Activated T-cell treated with anti-CD3 and anti-CD28 coated beads for 48 hours (primary cell): ENCODE measurements at regions not wholly inside any gene's neighbourhood (a gene's known extent, or its start where the extent isn't known, plus 50 kb on each side); places are given as distances from the start of the nearest gene placed in this dataset.

Source experiments
- DNase-seq: peaks from one replicate; pipeline ENCODE4 v3.0.0-alpha.2; 2020; ENCODE audit warnings: low read depth

GRCh38 chr6:44531442-44532015 lies 144.0 kb downstream of the CDC5L start:
- no peak for DNase-seq

DNA sequence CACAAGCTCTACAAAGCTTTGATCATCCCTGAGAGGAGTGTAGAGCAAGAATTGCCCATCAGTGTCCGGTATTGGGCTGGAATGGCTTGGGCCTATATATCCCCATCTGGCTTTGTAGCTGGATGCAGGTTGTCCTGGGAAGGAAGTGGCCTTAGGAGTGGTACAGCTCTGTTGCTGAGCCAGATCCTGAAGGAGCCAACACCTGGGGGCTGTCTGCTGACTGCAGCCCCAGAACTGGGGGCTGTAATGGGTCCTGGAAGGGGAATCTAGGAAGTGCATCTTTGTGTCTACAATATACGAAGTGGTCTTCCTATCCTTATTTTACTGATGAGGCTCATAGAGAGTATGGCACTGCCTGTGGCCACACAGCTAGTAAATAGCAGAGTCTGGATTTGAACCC lies 145.9 kb downstream of the CDC5L start:
- DNase-seq = no peak

- no peak for DNase-seq
Measured at GRCh38 chr6:44534291-44534690, 146.8 kb downstream of the CDC5L start.

- no peak for DNase-seq
Measured at GRCh38 chr6:44535446-44535845, 147.9 kb downstream of the CDC5L start.

GRCh38 chr6:44535967-44536366 lies 148.5 kb downstream of the CDC5L start:
- no peak for DNase-seq

- no peak for DNase-seq
Measured at GRCh38 chr6:44537306-44538049, 150.0 kb downstream of the CDC5L start.

GRCh38 chr6:44538131-44538806 lies 150.8 kb downstream of the CDC5L start:
- DNase-seq = no peak

- no peak for DNase-seq
Measured at GRCh38 chr6:44538807-44539201, 151.3 kb downstream of the CDC5L start.

- DNase-seq = no peak
Measured at GRCh38 chr6:44539701-44540355, 152.3 kb downstream of the CDC5L start.

DNA sequence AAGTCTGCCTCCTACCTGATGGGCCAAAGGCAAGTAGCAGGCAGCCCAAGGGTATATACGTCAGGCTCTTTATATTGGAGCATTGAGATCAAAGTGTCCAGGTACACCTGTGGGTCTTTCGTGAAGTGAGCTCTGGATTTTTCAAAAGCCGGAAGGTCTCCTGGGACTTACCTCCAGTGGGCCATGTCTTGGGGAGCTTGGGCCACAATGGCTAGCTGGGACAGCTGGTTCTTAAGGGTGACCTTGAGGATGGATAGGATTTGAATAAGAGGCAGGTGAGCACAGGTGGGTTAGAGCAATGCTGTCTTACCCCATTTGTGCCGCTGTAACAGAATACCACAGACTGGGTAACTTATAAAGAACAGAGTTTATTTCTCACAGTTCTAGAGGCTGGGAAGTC lies 153.4 kb downstream of the CDC5L start:
- no peak for DNase-seq

- DNase-seq = no peak
Measured at GRCh38 chr6:44542401-44543116, 155.1 kb downstream of the CDC5L start.

GRCh38 chr6:44543664-44544063 lies 156.2 kb downstream of the CDC5L start:
- DNase-seq = no peak

GRCh38 chr6:44545224-44545623 lies 157.7 kb downstream of the CDC5L start:
- no peak for DNase-seq

DNA sequence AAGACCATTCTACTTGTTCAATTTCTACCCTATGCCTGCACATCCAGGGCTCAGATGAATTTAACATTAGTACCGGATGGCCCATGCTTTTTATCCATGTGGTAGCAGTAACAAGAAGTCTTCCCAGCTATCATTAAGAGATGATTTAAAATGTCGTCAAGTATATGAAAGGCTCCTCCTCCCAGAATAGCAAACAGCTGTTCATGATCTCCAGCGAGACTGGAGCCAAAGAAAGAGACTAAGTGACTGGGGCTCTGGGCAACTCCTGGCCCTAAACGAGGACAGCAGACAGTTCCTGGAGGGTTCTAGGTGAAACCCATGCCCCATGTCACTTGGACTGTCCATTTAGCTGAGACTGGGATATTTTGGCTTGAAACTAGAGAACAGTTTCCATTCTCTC lies 160.8 kb downstream of the CDC5L start:
- no peak for DNase-seq

DNA sequence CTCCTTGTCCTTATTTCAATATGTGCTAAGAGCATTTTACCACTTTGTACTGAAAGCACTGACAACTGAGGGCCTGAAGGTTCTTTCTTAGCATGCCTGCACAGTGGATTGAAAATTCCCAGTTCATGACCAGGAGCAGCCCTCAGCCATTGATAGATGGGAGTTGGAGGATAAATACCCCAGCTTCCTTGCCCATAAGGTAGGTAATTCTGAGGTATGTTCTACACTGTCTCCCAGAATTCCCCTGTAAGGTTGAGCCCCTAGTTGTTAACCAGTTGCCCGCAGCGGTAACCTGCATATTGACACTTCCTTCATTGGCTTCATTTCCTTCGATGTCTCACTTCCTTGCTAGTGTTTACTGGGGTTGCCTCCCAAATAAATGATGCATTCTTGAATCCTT lies 162.0 kb downstream of the CDC5L start:
- no peak for DNase-seq

GRCh38 chr6:44554194-44554593 lies 166.7 kb downstream of the CDC5L start:
- no peak for DNase-seq

DNA sequence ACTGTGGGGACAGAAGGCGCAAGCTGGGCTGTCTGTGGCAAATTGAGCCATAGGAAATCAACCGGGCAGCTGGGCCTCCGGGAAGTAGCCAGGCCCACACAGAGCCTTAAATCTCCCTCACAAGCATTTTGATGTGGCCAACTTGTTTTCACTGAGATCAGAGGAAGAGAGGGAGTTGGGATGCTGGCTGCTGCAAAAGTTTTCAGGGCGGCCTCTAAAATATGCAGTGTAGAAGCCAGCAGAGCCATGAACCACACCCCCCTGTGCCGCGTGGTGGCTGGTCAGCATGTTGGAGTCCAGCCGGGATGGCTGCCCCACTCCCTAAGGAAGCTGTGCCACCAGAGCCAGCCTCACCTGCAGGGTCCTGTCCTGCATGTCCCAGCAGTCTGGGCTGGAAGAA lies 167.4 kb downstream of the CDC5L start:
- no peak for DNase-seq

DNA sequence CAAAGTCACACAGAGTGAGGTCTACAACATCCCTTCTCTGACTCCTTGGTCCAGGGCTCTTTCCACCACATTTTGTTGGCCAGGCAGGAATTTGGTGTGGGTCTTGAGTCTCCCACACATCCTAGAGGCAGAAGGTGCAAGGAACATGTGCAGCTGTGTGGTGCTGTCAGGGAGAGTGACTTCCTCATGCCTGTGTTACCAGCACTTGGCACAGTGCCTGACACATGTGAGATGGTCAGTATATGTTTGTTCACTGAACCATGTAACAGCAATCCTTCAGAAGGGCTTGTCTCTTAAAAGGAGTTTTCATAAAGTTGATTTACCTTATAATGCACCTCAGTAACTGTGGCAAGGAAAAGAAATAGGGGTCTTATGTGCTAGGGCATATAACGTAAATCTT lies 168.5 kb downstream of the CDC5L start:
- DNase-seq = no peak

DNA sequence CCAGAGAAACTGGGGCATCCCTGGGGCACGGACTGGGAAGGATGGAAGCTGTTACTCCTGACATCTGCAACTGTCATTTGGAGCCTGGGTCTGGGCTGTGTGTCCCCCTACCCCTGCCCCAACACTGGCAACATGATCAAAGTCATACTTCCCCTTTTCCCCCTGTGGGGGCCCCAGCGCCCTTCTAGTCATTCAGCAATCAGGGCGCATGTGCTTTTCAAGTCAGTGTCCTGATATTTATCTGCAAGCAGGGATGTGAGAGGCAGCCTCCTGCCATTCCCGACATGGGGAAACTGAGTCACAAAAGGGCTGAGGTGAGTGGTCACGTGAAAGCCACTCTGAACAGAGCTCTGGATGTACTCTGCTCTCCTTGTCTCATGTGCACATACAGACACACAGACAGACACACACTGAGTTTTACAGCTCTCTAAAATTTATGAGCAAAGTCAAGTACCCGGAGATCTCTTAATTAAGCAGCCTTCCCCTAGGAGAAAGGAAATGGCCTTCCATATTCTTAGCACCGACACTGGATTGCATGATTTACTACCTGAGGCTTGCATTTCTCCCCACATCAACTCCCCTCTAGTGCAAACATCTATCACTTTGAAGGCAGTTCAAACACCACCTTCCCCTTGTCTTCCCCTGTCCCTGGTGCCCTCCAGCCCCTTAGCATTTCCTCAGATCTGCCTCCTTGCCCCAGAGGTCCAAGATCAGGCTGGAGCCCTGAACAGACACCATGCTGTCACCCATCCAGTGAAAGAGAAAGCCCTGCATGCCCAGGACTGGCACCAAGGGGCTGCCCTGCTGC lies 170.7 kb downstream of the CDC5L start:
- DNase-seq = no peak

GRCh38 chr6:44558832-44559251 lies 171.3 kb downstream of the CDC5L start:
- no peak for DNase-seq

DNA sequence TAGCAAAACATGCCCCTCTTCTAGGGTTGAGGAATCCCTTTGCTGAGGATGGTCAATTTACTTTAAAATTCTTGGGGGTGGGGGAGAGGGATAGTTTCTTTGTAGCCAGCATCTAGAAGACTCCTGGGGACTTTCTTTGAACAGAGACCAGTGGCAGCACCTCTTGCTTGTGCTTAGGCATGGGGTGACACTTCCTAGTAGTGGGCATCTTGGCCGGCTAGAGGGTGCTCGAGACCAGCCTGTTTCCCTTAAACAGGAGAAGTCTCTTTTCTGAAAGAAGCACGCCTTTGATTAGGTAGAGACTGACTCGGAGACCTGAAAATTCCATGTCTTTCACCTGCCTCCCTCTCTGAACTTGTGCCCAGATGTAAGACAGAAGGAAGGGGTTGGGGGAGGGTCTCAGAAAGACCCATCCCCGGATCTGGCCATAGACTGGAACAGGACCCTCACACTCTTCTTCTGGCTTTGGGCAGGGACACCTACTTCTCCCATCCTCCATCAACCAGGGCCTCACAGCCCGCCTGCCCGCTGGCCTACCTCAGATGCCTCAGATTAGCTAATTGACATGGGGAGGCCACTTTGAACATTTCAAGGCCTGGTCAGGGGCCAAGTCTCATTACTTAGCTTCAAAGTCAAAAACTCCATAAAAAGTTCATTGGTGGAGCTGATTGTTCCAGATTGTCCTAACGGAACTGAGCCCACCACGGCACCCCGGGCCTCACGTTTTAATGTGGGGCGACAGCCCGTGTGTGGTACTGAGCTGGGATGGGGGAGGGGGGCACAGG lies 172.2 kb downstream of the CDC5L start:
- no peak for DNase-seq
